Right atrium auricular region (tissue), 2 donors: ENCODE measurements at regions not wholly inside any gene's neighbourhood (a gene's known extent, or its start where the extent isn't known, plus 50 kb on each side); places are given as distances from the start of the nearest gene placed in this dataset.

ENCODE experiments used
- DNase-seq: peaks from one replicate; pipeline ENCODE4 v3.0.0-alpha.2; 2019; ENCODE audit warnings: low spot score
- H3K27ac ChIP-seq, 2 donors: fragments of 200-600 bp; sonication (generic); 1 replicate in 1 of 2; 2 replicates in 1 of 2; pipeline ENCODE4 v1.5.1; 2016 to 2019
- H3K27me3 ChIP-seq, 2 donors: fragments of 200-600 bp; sonication (generic); one replicate each; pipeline versions ENCODE4 v1.5.1 to v1.6.0; 2017 to 2019
- H3K36me3 ChIP-seq: fragments of 200-600 bp; sonication (generic); one replicate; pipeline ENCODE4 v1.5.1; 2016
- H3K4me1 ChIP-seq, 2 donors: fragments of 200-600 bp; sonication (generic); one replicate each; pipeline versions ENCODE4 v1.5.1 to v1.6.0; 2017 to 2019
- H3K4me3 ChIP-seq, 2 donors: fragments of 200-600 bp; sonication (generic); 1 replicate in 1 of 2; 2 replicates in 1 of 2; pipeline ENCODE4 v1.5.1; 2017 to 2019; ENCODE audit warnings: mild to moderate bottlenecking in 1 of 2, moderate library complexity in 1 of 2
- H3K9me3 ChIP-seq, 2 donors: fragments of 200-600 bp; sonication (generic); one replicate each; pipeline ENCODE4 v1.5.1; 2019
- CTCF ChIP-seq, 2 donors: fragments of 200-600 bp; sonication (generic); IDR thresholded peaks; one replicate each; pipeline ENCODE4 v1.5.1; 2019; ENCODE audit warnings: antibody characterized with exemption in 2 of 2

- no peak for TF ChIP-seq CTCF (IDR thresholded peaks at IDR 0.05)
- H3K27me3 ChIP-seq, result no peaks in the 10 kb centered on the region
These were observed 200.5 kb downstream of the MACC1 start for GRCh38 chr7:20016669-20017068.

GRCh38 chr7:20013536-20013935 lies 203.6 kb downstream of the MACC1 start:
- DNase-seq, result no peak
- Histone ChIP-seq H3K4me3 (no peak overlapping the region), H3K27ac (no peak overlapping the region), H3K4me1 (no peaks in the 10 kb centered on the region), H3K9me3 (no peaks in the 10 kb centered on the region), H3K36me3 (no peaks in the 10 kb centered on the region), H3K27me3 (no peaks in the 10 kb centered on the region)
- no peak for TF ChIP-seq CTCF (IDR thresholded peaks at IDR 0.05)

More at GRCh38 chr7:20016669-20017068, 200.5 kb downstream of the MACC1 start:
- Histone ChIP-seq H3K9me3 (no peaks in the 10 kb centered on the region), H3K36me3 (no peaks in the 10 kb centered on the region), H3K27ac (no peak overlapping the region), H3K4me1 (no peaks in the 10 kb centered on the region), H3K4me3 (no peak overlapping the region)
- no peak for DNase-seq

- H3K9me3 ChIP-seq, result no peaks in the 10 kb centered on the region
- no peaks in the 10 kb centered on the region for H3K36me3 ChIP-seq
- H3K27ac ChIP-seq, result no peak overlapping the region
- no peaks in the 10 kb centered on the region for H3K27me3 ChIP-seq
- H3K4me3 ChIP-seq, result no peak overlapping the region
- no peaks in the 10 kb centered on the region for H3K4me1 ChIP-seq
- no peak for TF ChIP-seq CTCF (IDR thresholded peaks at IDR 0.05)
- no peak for DNase-seq
These were observed 205.1 kb downstream of the MACC1 start for GRCh38 chr7:20012100-20012499.

- no peaks in the 10 kb centered on the region for H3K9me3 ChIP-seq
- no peaks in the 10 kb centered on the region for H3K27me3 ChIP-seq
- no peaks in the 10 kb centered on the region for H3K36me3 ChIP-seq
- no peak for DNase-seq
- H3K27ac ChIP-seq, result no peak overlapping the region
- H3K4me1 ChIP-seq, result no peaks in the 10 kb centered on the region
- no peak for TF ChIP-seq CTCF (IDR thresholded peaks at IDR 0.05)
- H3K4me3 ChIP-seq, result no peak overlapping the region
These were observed 206.3 kb downstream of the MACC1 start for GRCh38 chr7:20010877-20011276.

- H3K27ac ChIP-seq, result no peak overlapping the region
- DNase-seq, result no peak
- no peak for TF ChIP-seq CTCF (IDR thresholded peaks at IDR 0.05)
These were observed 209.7 kb downstream of the MACC1 start for GRCh38 chr7:20007510-20007909.

GRCh38 chr7:20005081-20005480 lies 212.1 kb downstream of the MACC1 start:
- Histone ChIP-seq H3K27ac (no peak overlapping the region), H3K27me3 (no peaks in the 10 kb centered on the region), H3K9me3 (no peaks in the 10 kb centered on the region), H3K36me3 (no peaks in the 10 kb centered on the region), H3K4me3 (no peak overlapping the region), H3K4me1 (no peaks in the 10 kb centered on the region)
- no peak for DNase-seq
- no peak for TF ChIP-seq CTCF (IDR thresholded peaks at IDR 0.05)

More at GRCh38 chr7:20007510-20007909, 209.7 kb downstream of the MACC1 start:
- Histone ChIP-seq H3K9me3 (no peaks in the 10 kb centered on the region), H3K27me3 (no peaks in the 10 kb centered on the region), H3K4me3 (no peak overlapping the region), H3K4me1 (no peaks in the 10 kb centered on the region), H3K36me3 (no peaks in the 10 kb centered on the region)
